GM21390 (cell line): ENCODE measurements at regions not wholly inside any gene's neighbourhood (a gene's known extent, or its start where the extent isn't known, plus 50 kb on each side); places are given as distances from the start of the nearest gene placed in this dataset.

Source experiments
- ATAC-seq: cut with Tn5 transposase; IDR thresholded peaks from one replicate; pipeline ENCODE4 v1.9.1; 2021; ENCODE audit not compliant: unreplicated experiment

GRCh38 chrX:15918003-15918402 is 63.4 kb upstream of the AP1S2 start:
- no peak for ATAC-seq

- ATAC-seq, result no peak
These were observed 62.1 kb upstream of the AP1S2 start for GRCh38 chrX:15916704-15917084.

GRCh38 chrX:15915959-15916703 is 61.5 kb upstream of the AP1S2 start:
- no peak for ATAC-seq

GRCh38 chrX:15914486-15914885 is 59.9 kb upstream of the AP1S2 start:
- no peak for ATAC-seq

GRCh38 chrX:15913146-15913545 is 58.5 kb upstream of the AP1S2 start:
- ATAC-seq, result no peak

GRCh38 chrX:15911734-15912550 is 57.3 kb upstream of the AP1S2 start:
- no peak for ATAC-seq

- no peak for ATAC-seq
These were observed 55.0 kb upstream of the AP1S2 start for GRCh38 chrX:15909605-15910004.

- no peak for ATAC-seq
These were observed 54.1 kb upstream of the AP1S2 start for GRCh38 chrX:15908603-15909290.

GRCh38 chrX:15906041-15906943 is 51.7 kb upstream of the AP1S2 start:
- ATAC-seq, result no peak
